T-helper 17 cell (primary cell): ENCODE measurements at regions not wholly inside any gene's neighbourhood (a gene's known extent, or its start where the extent isn't known, plus 50 kb on each side); places are given as distances from the start of the nearest gene placed in this dataset.

Experiments
- ATAC-seq: fragments of 150-1000 bp; cut with Tn5 transposase; 2 replicates; pipeline ENCODE4 v1.10.0; 2021; ENCODE audit warnings: mild to moderate bottlenecking, moderate library complexity
- DNase-seq, 3 donors: peaks; one replicate each; pipeline versions ENCODE4 v3.0.0 to v3.0.0-alpha.2; 2020 to 2021
- H3K9me3 ChIP-seq: one replicate; pipeline ENCODE4 v1.7.0; 2013; ENCODE audit warnings: low read length, mild to moderate bottlenecking; ENCODE audit not compliant: control insufficient read depth, poor library complexity, severe bottlenecking
- H3K27ac Mint-ChIP-seq: one replicate; pipeline ENCODE4 v1.8.0; 2022; ENCODE audit warnings: mild to moderate bottlenecking, moderate library complexity, mixed read lengths
- H3K27me3 Mint-ChIP-seq: one replicate; pipeline ENCODE4 v1.8.0; 2022; ENCODE audit warnings: mixed read lengths
- H3K36me3 Mint-ChIP-seq: one replicate; pipeline ENCODE4 v1.8.0; 2022; ENCODE audit warnings: low read depth, mixed read lengths
- H3K4me1 Mint-ChIP-seq: one replicate; pipeline ENCODE4 v1.8.0; 2022; ENCODE audit warnings: mild to moderate bottlenecking, mixed read lengths
- H3K4me3 Mint-ChIP-seq: one replicate; pipeline ENCODE4 v1.8.0; 2022; ENCODE audit warnings: mild to moderate bottlenecking, moderate library complexity, mixed read lengths

- Mint-ChIP-seq H3K27ac (no peak overlapping the region), H3K4me1 (no peaks in the 10 kb centered on the region), H3K27me3 (no peaks in the 10 kb centered on the region), H3K36me3 (no peaks in the 10 kb centered on the region), H3K4me3 (no peak overlapping the region)
- no peaks in the 10 kb centered on the region for H3K9me3 ChIP-seq
- DNase-seq (no peak), ATAC-seq (no peak)
Measured at GRCh38 chr5:89128906-89129625, 246.1 kb upstream of the MEF2C start.

- no peaks in the 10 kb centered on the region for H3K4me1 Mint-ChIP-seq
- no peaks in the 10 kb centered on the region for H3K36me3 Mint-ChIP-seq
- no peak overlapping the region for H3K27ac Mint-ChIP-seq
- no peak overlapping the region for H3K4me3 Mint-ChIP-seq
- no peak for ATAC-seq
- no peaks in the 10 kb centered on the region for H3K9me3 ChIP-seq
- no peaks in the 10 kb centered on the region for H3K27me3 Mint-ChIP-seq
- DNase-seq = no peak
Measured at GRCh38 chr5:89128092-89128491, 245.1 kb upstream of the MEF2C start.

- Mint-ChIP-seq H3K27ac (no peak overlapping the region), H3K27me3 (no peaks in the 10 kb centered on the region), H3K36me3 (no peaks in the 10 kb centered on the region), H3K4me3 (no peak overlapping the region), H3K4me1 (no peaks in the 10 kb centered on the region)
- DNase-seq = no peak
- H3K9me3 ChIP-seq = no peaks in the 10 kb centered on the region
- no peak for ATAC-seq
Measured at GRCh38 chr5:89127191-89127590, 244.2 kb upstream of the MEF2C start.

GRCh38 chr5:89125372-89125771 is 242.4 kb upstream of the MEF2C start:
- Mint-ChIP-seq H3K36me3 (no peaks in the 10 kb centered on the region), H3K4me1 (no peaks in the 10 kb centered on the region), H3K27ac (no peak overlapping the region), H3K4me3 (no peak overlapping the region), H3K27me3 (no peaks in the 10 kb centered on the region)
- ATAC-seq (no peak), DNase-seq (no peak)
- no peaks in the 10 kb centered on the region for H3K9me3 ChIP-seq

GRCh38 chr5:89123581-89123980 is 240.6 kb upstream of the MEF2C start:
- H3K27me3 Mint-ChIP-seq = no peaks in the 10 kb centered on the region
- no peak for ATAC-seq
- no peak overlapping the region for H3K27ac Mint-ChIP-seq
- no peaks in the 10 kb centered on the region for H3K4me1 Mint-ChIP-seq
- DNase-seq = no peak
- no peaks in the 10 kb centered on the region for H3K9me3 ChIP-seq
- no peak overlapping the region for H3K4me3 Mint-ChIP-seq
- H3K36me3 Mint-ChIP-seq = no peaks in the 10 kb centered on the region

- Mint-ChIP-seq H3K27ac (no peak overlapping the region), H3K36me3 (no peaks in the 10 kb centered on the region), H3K4me3 (no peak overlapping the region), H3K4me1 (no peaks in the 10 kb centered on the region), H3K27me3 (no peaks in the 10 kb centered on the region)
- ATAC-seq (peak; percentile 30), DNase-seq (no peak)
- H3K9me3 ChIP-seq = no peaks in the 10 kb centered on the region
Measured at GRCh38 chr5:89120719-89121118, 237.7 kb upstream of the MEF2C start.

- no peaks in the 10 kb centered on the region for H3K27me3 Mint-ChIP-seq
- no peak overlapping the region for H3K4me3 Mint-ChIP-seq
- no peaks in the 10 kb centered on the region for H3K4me1 Mint-ChIP-seq
- no peak for DNase-seq
- no peak for ATAC-seq
- no peak overlapping the region for H3K27ac Mint-ChIP-seq
- H3K36me3 Mint-ChIP-seq = no peaks in the 10 kb centered on the region
- no peaks in the 10 kb centered on the region for H3K9me3 ChIP-seq
Measured at GRCh38 chr5:89117124-89117644, 234.2 kb upstream of the MEF2C start.

GRCh38 chr5:89110916-89111646 is 228.1 kb upstream of the MEF2C start:
- ATAC-seq (no peak), DNase-seq (no peak)
- H3K9me3 ChIP-seq = no peaks in the 10 kb centered on the region
- Mint-ChIP-seq H3K4me1 (no peaks in the 10 kb centered on the region), H3K36me3 (no peaks in the 10 kb centered on the region), H3K27me3 (no peaks in the 10 kb centered on the region), H3K4me3 (no peak overlapping the region), H3K27ac (no peak overlapping the region)

- H3K4me1 Mint-ChIP-seq = no peaks in the 10 kb centered on the region
- H3K9me3 ChIP-seq = no peaks in the 10 kb centered on the region
- H3K36me3 Mint-ChIP-seq = no peaks in the 10 kb centered on the region
- no peak for ATAC-seq
- no peaks in the 10 kb centered on the region for H3K27me3 Mint-ChIP-seq
- H3K4me3 Mint-ChIP-seq = no peak overlapping the region
- H3K27ac Mint-ChIP-seq = no peak overlapping the region
- no peak for DNase-seq
Measured at GRCh38 chr5:89106480-89106879, 223.5 kb upstream of the MEF2C start.

GRCh38 chr5:89105836-89106235 is 222.9 kb upstream of the MEF2C start:
- H3K4me1 Mint-ChIP-seq = no peaks in the 10 kb centered on the region
- no peaks in the 10 kb centered on the region for H3K9me3 ChIP-seq
- H3K27me3 Mint-ChIP-seq = no peaks in the 10 kb centered on the region

GRCh38 chr5:89105171-89105695 is 222.2 kb upstream of the MEF2C start:
- Mint-ChIP-seq H3K4me1 (no peaks in the 10 kb centered on the region), H3K36me3 (no peaks in the 10 kb centered on the region), H3K27ac (no peak overlapping the region), H3K27me3 (no peaks in the 10 kb centered on the region), H3K4me3 (no peak overlapping the region)
- H3K9me3 ChIP-seq = no peaks in the 10 kb centered on the region
- no peak for DNase-seq
- no peak for ATAC-seq

More at GRCh38 chr5:89105836-89106235, 222.9 kb upstream of the MEF2C start:
- Mint-ChIP-seq H3K4me3 (no peak overlapping the region), H3K27ac (no peak overlapping the region), H3K36me3 (no peaks in the 10 kb centered on the region)
- ATAC-seq (no peak), DNase-seq (no peak)

GRCh38 chr5:89098199-89098756 is 215.3 kb upstream of the MEF2C start:
- no peaks in the 10 kb centered on the region for H3K27me3 Mint-ChIP-seq

GRCh38 chr5:89097103-89097502 is 214.1 kb upstream of the MEF2C start:
- no peak for DNase-seq
- H3K27ac Mint-ChIP-seq = no peak overlapping the region
- ATAC-seq = no peak
- no peak overlapping the region for H3K4me3 Mint-ChIP-seq
- H3K27me3 Mint-ChIP-seq = no peaks in the 10 kb centered on the region
- no peaks in the 10 kb centered on the region for H3K4me1 Mint-ChIP-seq
- no peaks in the 10 kb centered on the region for H3K9me3 ChIP-seq
- H3K36me3 Mint-ChIP-seq = no peaks in the 10 kb centered on the region

More at GRCh38 chr5:89098199-89098756, 215.3 kb upstream of the MEF2C start:
- Mint-ChIP-seq H3K4me1 (no peaks in the 10 kb centered on the region), H3K4me3 (no peak overlapping the region), H3K36me3 (no peaks in the 10 kb centered on the region), H3K27ac (no peak overlapping the region)
- ATAC-seq (no peak), DNase-seq (no peak)
- H3K9me3 ChIP-seq = no peaks in the 10 kb centered on the region
